BJ (cell line): ENCODE measurements at regions not wholly inside any gene's neighbourhood (a gene's known extent, or its start where the extent isn't known, plus 50 kb on each side); places are given as distances from the start of the nearest gene placed in this dataset.
"Not testable (repeated sequence)": the region's sequence is repeated elsewhere in the genome, so short reads cannot be mapped to it uniquely, and the experiment has no call there.

ENCODE experiments used
- CTCF ChIA-PET: fragments of 350-600 bp; formaldehyde crosslinking; extraction: SDS; loops from one replicate; lab custom pipeline; 2021; ENCODE audit warnings: antibody characterized with exemption, inconsistent platforms; lab: Yijun Ruan, JAX
- POLR2A ChIA-PET: fragments of 300-600 bp; sonication (Branson Sonifier 250); formaldehyde crosslinking; extraction: SDS; loops from one replicate; lab custom pipeline; 2021; ENCODE audit warnings: antibody characterized with exemption; lab: Charles Lee
- DNase-seq: peaks from one replicate; pipeline ENCODE4 v3.0.0-alpha.2; 2011; ENCODE audit warnings: low read depth
- H3K27me3 ChIP-seq: 2 replicates; pipeline ENCODE4 v1.6.0; 2011; ENCODE audit warnings: low read length; ENCODE audit not compliant: control insufficient read depth, insufficient read depth
- H3K36me3 ChIP-seq: 2 replicates; pipeline ENCODE4 v1.5.1; 2011; ENCODE audit warnings: low read length; ENCODE audit not compliant: control insufficient read depth, insufficient read depth
- H3K4me3 ChIP-seq: 2 replicates; pipeline ENCODE4 v1.5.1; 2011; ENCODE audit warnings: low read depth, mild to moderate bottlenecking, control low read depth, low read length
- CTCF ChIP-seq: IDR thresholded peaks from 2 replicates; pipeline ENCODE4 v1.5.1; 2011; ENCODE audit warnings: low read depth, mild to moderate bottlenecking, control low read depth, inconsistent platforms, low read length, moderate library complexity; ENCODE audit not compliant: insufficient read depth

- TF ChIP-seq CTCF: no peak
- ChIA-PET POLR2A (no interaction called here), CTCF (interaction anchor here (1.3 kb wide), 1 partner anchor 9 kb away, joined by 3 read pairs; no protein-coding TSS in a partner anchor)
These were observed 1046.9 kb upstream of the FLRT2 start for GRCh38 chr14:84483072-84483420.

GRCh38 chr14:84484243-84484642 lies 1045.7 kb upstream of the FLRT2 start:
- POLR2A ChIA-PET, H3K27me3 ChIP-seq, H3K4me3 ChIP-seq, H3K36me3 ChIP-seq, CTCF ChIA-PET, DNase-seq: not testable (repeated sequence)

More at GRCh38 chr14:84483072-84483420, 1046.9 kb upstream of the FLRT2 start:
- H3K36me3 ChIP-seq: no peaks in the 10 kb centered on the region
- H3K4me3 ChIP-seq: no peak overlapping the region
- no peaks in the 10 kb centered on the region for H3K27me3 ChIP-seq
- DNase-seq: no peak

GRCh38 chr14:84485036-84485435 lies 1044.9 kb upstream of the FLRT2 start:
- Histone ChIP-seq H3K36me3 (no peaks in the 10 kb centered on the region), H3K27me3 (no peaks in the 10 kb centered on the region), H3K4me3 (no peak overlapping the region)
- no peak for DNase-seq
- no peak for TF ChIP-seq CTCF
- ChIA-PET CTCF (no interaction called here), POLR2A (no interaction called here)

DNA sequence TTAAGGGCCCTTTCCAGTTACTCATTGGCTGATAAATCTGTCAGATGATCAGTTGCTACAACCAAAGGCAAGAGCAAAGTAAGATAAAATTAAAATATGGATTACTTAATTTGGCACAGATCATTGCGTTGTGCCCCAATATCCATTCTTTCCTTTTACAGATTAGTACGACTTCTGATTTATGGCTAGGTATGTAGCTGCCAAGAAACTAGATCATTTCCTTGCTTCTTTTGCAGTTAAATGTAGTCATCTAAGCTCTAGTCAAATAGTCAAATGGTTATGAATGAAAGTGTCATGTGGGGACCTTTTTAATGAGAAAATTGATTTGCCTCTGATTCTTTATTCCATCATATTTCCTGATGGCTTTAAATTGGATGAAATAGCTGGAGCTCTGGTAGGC lies 1039.9 kb upstream of the FLRT2 start:
- no peak for TF ChIP-seq CTCF
- ChIA-PET POLR2A (no interaction called here), CTCF (no interaction called here)

DNA sequence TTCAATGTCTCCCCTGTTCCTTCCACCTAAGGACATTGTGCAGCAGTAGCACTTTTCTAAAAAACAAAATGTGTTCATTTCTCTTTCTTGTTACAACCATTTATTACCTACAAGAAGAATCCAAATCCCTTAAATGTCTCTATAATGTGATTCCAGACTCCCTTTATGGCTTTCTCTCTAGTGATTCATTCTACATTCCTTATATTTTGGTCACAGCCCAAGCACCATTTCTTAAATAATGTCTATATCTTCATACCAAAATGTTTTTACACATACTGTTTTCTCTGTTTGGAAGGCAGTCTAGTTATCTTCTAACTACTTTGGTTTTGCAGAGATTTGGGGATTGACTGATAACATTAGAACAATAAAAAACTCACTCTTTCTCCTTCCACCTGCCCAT lies 1037.3 kb upstream of the FLRT2 start:
- ChIA-PET POLR2A (no interaction called here), CTCF (no interaction called here)
- DNase-seq: no peak

More for the DNA sequence above, 1039.9 kb upstream of the FLRT2 start:
- H3K36me3 ChIP-seq: no peaks in the 10 kb centered on the region
- no peak for DNase-seq
- no peak overlapping the region for H3K4me3 ChIP-seq
- no peaks in the 10 kb centered on the region for H3K27me3 ChIP-seq

More for the DNA sequence above, 1037.3 kb upstream of the FLRT2 start:
- H3K36me3 ChIP-seq: no peaks in the 10 kb centered on the region
- H3K27me3 ChIP-seq: no peaks in the 10 kb centered on the region
- H3K4me3 ChIP-seq: no peak overlapping the region
- no peak for TF ChIP-seq CTCF
